SK-N-SH (cell line): ENCODE measurements at regions not wholly inside any gene's neighbourhood (a gene's known extent, or its start where the extent isn't known, plus 50 kb on each side); places are given as distances from the start of the nearest gene placed in this dataset.

Experiments
- CTCF ChIA-PET: fragments of 300-600, 350-600 bp; formaldehyde crosslinking; extraction: SDS; loops from one replicate; lab custom pipeline; 2021; lab: Yijun Ruan, JAX
- POLR2A ChIA-PET: fragments of 350-600 bp; sonication (Branson Sonifier 250); formaldehyde crosslinking; extraction: SDS; loops from one replicate; lab custom pipeline; 2020; ENCODE audit warnings: antibody characterized with exemption, inconsistent platforms; lab: Yijun Ruan, JAX
- DNase-seq: peaks from one replicate; pipeline ENCODE4 v3.0.0; 2012
- H2AFZ ChIP-seq: fragments of 200-600 bp; sonication (generic); 2 replicates; pipeline ENCODE4 v1.8.1; 2016; ENCODE audit warnings: antibody characterized with exemption, mild to moderate bottlenecking, low read depth
- H3F3A ChIP-seq: fragments of 200-600 bp; sonication (generic); replicated peaks from 2 replicates; pipeline ENCODE3; 2016; ENCODE audit warnings: antibody characterized with exemption, mild to moderate bottlenecking; ENCODE audit not compliant: insufficient read depth
- H3K27ac ChIP-seq, 2 experiments: fragments of 200-500 bp in 1 of 2; fragments of 200-600 bp in 1 of 2; sonication (Bioruptor generic) in 1 of 2; sonication (generic), shearing (Covaris generic) in 1 of 2; 2 replicates each; pipeline versions ENCODE4 v1.5.1 to v1.6.1; 2014 to 2016; ENCODE audit warnings: low read depth in 2 of 2, inconsistent platforms in 1 of 2, low read length in 1 of 2, mild to moderate bottlenecking in 1 of 2, mixed read lengths in 1 of 2
- H3K27me3 ChIP-seq: fragments of 200-600 bp; sonication (generic), shearing (Covaris generic); 2 replicates; pipeline ENCODE4 v1.6.1; 2016; ENCODE audit warnings: mixed run types; ENCODE audit not compliant: insufficient read depth
- H3K36me3 ChIP-seq, 2 experiments: fragments of 200-500 bp in 1 of 2; fragments of 200-600 bp in 1 of 2; sonication (Bioruptor generic) in 1 of 2; sonication (generic) in 1 of 2; replicated peaks in 1 of 2; 2 replicates each; pipeline versions ENCODE3 to v1.5.1; 2014 to 2016; ENCODE audit warnings: low read length in 1 of 2, mild to moderate bottlenecking in 1 of 2; ENCODE audit not compliant: insufficient read depth in 2 of 2, control insufficient read depth in 1 of 2
- H3K4me1 ChIP-seq, 2 experiments: fragments of 200-500 bp in 1 of 2; fragments of 200-600 bp in 1 of 2; sonication (Bioruptor generic) in 1 of 2; sonication (generic), shearing (Covaris generic) in 1 of 2; 2 replicates each; pipeline versions ENCODE4 v1.5.1 to v1.6.1; 2014 to 2016; ENCODE audit warnings: low read depth in 1 of 2, low read length in 1 of 2, mixed run types in 1 of 2; ENCODE audit not compliant: insufficient read depth in 2 of 2, control insufficient read depth in 1 of 2
- H3K4me2 ChIP-seq: fragments of 200-600 bp; sonication (generic), shearing (Covaris generic); 2 replicates; pipeline ENCODE4 v1.6.1; 2017; ENCODE audit warnings: mixed run types
- H3K4me3 ChIP-seq, 2 experiments: fragments of 200-500 bp in 1 of 2; fragments of 200-600 bp in 1 of 2; sonication (Bioruptor generic) in 1 of 2; sonication (generic), shearing (Covaris generic) in 1 of 2; 2 replicates each; pipeline versions ENCODE4 v1.5.1 to v1.8.1; 2014 to 2016; ENCODE audit warnings: low read depth in 2 of 2, inconsistent platforms in 1 of 2, low read length in 1 of 2, mild to moderate bottlenecking in 1 of 2, mixed read lengths in 1 of 2, moderate library complexity in 1 of 2
- H3K79me2 ChIP-seq: fragments of 200-600 bp; sonication (generic); 2 replicates; pipeline ENCODE4 v1.8.1; 2017; ENCODE audit warnings: mild to moderate bottlenecking; ENCODE audit not compliant: insufficient read depth
- H3K9ac ChIP-seq: fragments of 200-600 bp; sonication (generic); 2 replicates; pipeline ENCODE4 v1.6.1; 2017; ENCODE audit warnings: mixed run types
- H3K9me2 ChIP-seq: fragments of 200-600 bp; sonication (generic); 2 replicates; pipeline ENCODE4 v1.6.1; 2017; ENCODE audit warnings: mixed run types
- H3K9me3 ChIP-seq: fragments of 200-600 bp; sonication (generic); 2 replicates; pipeline ENCODE4 v1.6.1; 2017; ENCODE audit warnings: mixed run types, mild to moderate bottlenecking, moderate library complexity
- H4K20me1 ChIP-seq: fragments of 200-600 bp; sonication (generic); 2 replicates; pipeline ENCODE4 v1.6.1; 2017; ENCODE audit warnings: mild to moderate bottlenecking, mixed run types; ENCODE audit not compliant: insufficient read depth
- CHD2 ChIP-seq: fragments of 150-350 bp; IDR thresholded peaks from 2 replicates; pipeline ENCODE4 v1.6.1; 2018; ENCODE audit warnings: low read length; ENCODE audit not compliant: partially characterized antibody
- CTCF ChIP-seq: fragments of 200-600 bp; sonication (generic); IDR thresholded peaks from 2 replicates; pipeline ENCODE4 v1.6.1; 2017; ENCODE audit warnings: antibody characterized with exemption, mild to moderate bottlenecking, moderate library complexity
- ELF1 ChIP-seq: IDR thresholded peaks from 2 replicates; pipeline ENCODE4 v1.4.0; 2012
- EP300 ChIP-seq, 2 experiments: IDR thresholded peaks; 2 replicates each; pipeline versions ENCODE4 v1.4.0 to v1.6.1; 2012; ENCODE audit warnings: borderline replicate concordance in 1 of 2, low read depth in 1 of 2, low read length in 1 of 2
- FOSL2 ChIP-seq: IDR thresholded peaks from 2 replicates; pipeline ENCODE4 v1.4.0; 2012; ENCODE audit warnings: low read depth, mild to moderate bottlenecking, moderate library complexity, borderline replicate concordance
- IRF3 ChIP-seq: fragments of 150-350 bp; IDR thresholded peaks from 2 replicates; pipeline ENCODE4 v1.6.1; 2016; ENCODE audit warnings: mild to moderate bottlenecking, low read depth, low read length
- NFIC ChIP-seq: IDR thresholded peaks from 2 replicates; pipeline ENCODE4 v1.4.0; 2012; ENCODE audit warnings: borderline replicate concordance
- NRF1 ChIP-seq: IDR thresholded peaks from 2 replicates; pipeline ENCODE4 v1.6.1; 2012; ENCODE audit warnings: low read depth, mild to moderate bottlenecking, low read length
- PBX3 ChIP-seq: IDR thresholded peaks from 2 replicates; pipeline ENCODE4; 2012
- POLR2AphosphoS5 ChIP-seq: IDR thresholded peaks from 2 replicates; pipeline ENCODE4 v1.6.1; 2012; ENCODE audit warnings: low read depth, low read length
- RCOR1 ChIP-seq: fragments of 150-350 bp; IDR thresholded peaks from 2 replicates; pipeline ENCODE4 v1.6.1; 2017; ENCODE audit warnings: antibody characterized with exemption, low read length
- REST ChIP-seq: IDR thresholded peaks from 2 replicates; pipeline ENCODE4 v1.6.1; 2012; ENCODE audit warnings: mild to moderate bottlenecking, low read depth, low read length, moderate library complexity
- RFX5 ChIP-seq: IDR thresholded peaks from 2 replicates; pipeline ENCODE4 v1.6.1; 2012; ENCODE audit warnings: mild to moderate bottlenecking, improper control_type of control experiment, low read length
- TCF12 ChIP-seq: IDR thresholded peaks from 2 replicates; pipeline ENCODE4 v1.4.0; 2012
- TEAD4 ChIP-seq: IDR thresholded peaks from 2 replicates; pipeline ENCODE4 v1.4.0; 2012; ENCODE audit warnings: mild to moderate bottlenecking, borderline replicate concordance; ENCODE audit not compliant: insufficient read depth
- YY1 ChIP-seq: IDR thresholded peaks from 2 replicates; pipeline ENCODE4 v1.4.0; 2012; ENCODE audit warnings: low read depth, mild to moderate bottlenecking
- ZBTB33 ChIP-seq: IDR thresholded peaks from 2 replicates; pipeline ENCODE4 v1.4.0; 2012; ENCODE audit warnings: low read depth, borderline replicate concordance
- WGBS: methylation state at CpG from one replicate; pipeline ENCODE4 v1.1.6; 2017; ENCODE audit warnings: low lambda C conversion rate; 5-methylcytosine and 5-hydroxymethylcytosine counted together

- TF ChIP-seq RFX5 (no peak), CHD2 (no peak), RCOR1 (no peak)
- no peaks in the 10 kb centered on the region for H3K36me3 ChIP-seq
- no peaks in the 10 kb centered on the region for H3K9me3 ChIP-seq
- ChIA-PET POLR2A (no interaction called here), CTCF (interaction anchor here (0.8 to 2.6 kb wide), 4 partner anchors 8 to 254 kb away, joined by 3 to 9 read pairs (median 3); no protein-coding TSS in a partner anchor)
- no peaks in the 10 kb centered on the region for H3K27me3 ChIP-seq
- no peak for DNase-seq
- no peaks in the 10 kb centered on the region for H4K20me1 ChIP-seq
- no peak overlapping the region for H2AFZ ChIP-seq
- H3F3A ChIP-seq = no peaks in the 10 kb centered on the region
- no peaks in the 10 kb centered on the region for H3K9me2 ChIP-seq
- 75% methylated on average over 4 of the region's 4 CpGs for WGBS
- no peak overlapping the region for H3K27ac ChIP-seq
- H3K79me2 ChIP-seq = no peaks in the 10 kb centered on the region
- H3K4me2 ChIP-seq = no peak overlapping the region
- no peak overlapping the region for H3K9ac ChIP-seq
- no peak overlapping the region for H3K4me3 ChIP-seq
- peaks cover 0 to 21% of the 10 kb centered on the region in 2 experiments; a peak in 1 of 4 replicates for H3K4me1 ChIP-seq
Measured at GRCh38 chr17:77795685-77796084, 162.8 kb upstream of the TNRC6C start.

GRCh38 chr17:77796176-77796860 is 162.2 kb upstream of the TNRC6C start:
- no peaks in the 10 kb centered on the region for H3F3A ChIP-seq
- H3K36me3 ChIP-seq = no peaks in the 10 kb centered on the region
- CTCF ChIA-PET = interaction anchor here (0.8 to 2.6 kb wide), 4 partner anchors 8 to 254 kb away, joined by 3 to 9 read pairs (median 6); no protein-coding TSS in a partner anchor
- peaks cover 0 to 26% of the 10 kb centered on the region in 2 experiments; a peak in 1 of 4 replicates for H3K4me1 ChIP-seq
- POLR2A ChIA-PET = no interaction called here
- H4K20me1 ChIP-seq = no peaks in the 10 kb centered on the region
- no peak for DNase-seq
- 70% methylated on average over 9 of the region's 9 CpGs for WGBS
- no peaks in the 10 kb centered on the region for H3K27me3 ChIP-seq
- H3K79me2 ChIP-seq = no peaks in the 10 kb centered on the region
- H3K9me3 ChIP-seq = no peaks in the 10 kb centered on the region
- H3K9ac ChIP-seq = no peak overlapping the region
- H3K27ac ChIP-seq = no peak overlapping the region
- H3K4me3 ChIP-seq = no peak overlapping the region
- no peaks in the 10 kb centered on the region for H3K9me2 ChIP-seq
- H3K4me2 ChIP-seq = peak overlapping the region; percentile 29; the same call in 1 of the 2 replicates
- H2AFZ ChIP-seq = no peak overlapping the region
- TF ChIP-seq EP300 (IDR thresholded peaks at IDR 0.05; ENCODE audit: borderline replicate concordance in 1 of 2, low read depth in 1 of 2, low read length in 1 of 2) (peak in 1 of 2 experiments; percentile 34; a peak in 1 of 4 replicates), POLR2AphosphoS5 (no peak), IRF3 (no peak), PBX3 (peak; percentile 71), NFIC (peak; percentile 72), YY1 (no peak), TCF12 (peak; percentile 33; the same call in 1 of the 2 replicates), ZBTB33 (no peak), FOSL2 (peak; percentile 66; the same call in 1 of the 2 replicates), REST (no peak), ELF1 (no peak), TEAD4 (no peak), RCOR1 (no peak), CTCF (no peak), NRF1 (no peak)
